ENCODE measurements at regions not wholly inside any gene's neighbourhood (a gene's known extent, or its start where the extent isn't known, plus 50 kb on each side); places are given as distances from the start of the nearest gene placed in this dataset.
A peak's percentile ranks its signal among the peaks of the same experiment; 100 is the strongest.

- DNase-seq (ENCODE audit: insufficient read length, low spot score) (no peak), FAIRE-seq (no peak)
- no peak for TF ChIP-seq POLR2A (IDR thresholded peaks at IDR 0.05; ENCODE audit: low read depth, low read length)
- TF ChIP-seq TAF1 (IDR thresholded peaks at IDR 0.05; ENCODE audit: low read depth, low read length) = no peak
- TF ChIP-seq POLR2AphosphoS5 (IDR thresholded peaks at IDR 0.05; ENCODE audit: low read depth, low read length) = no peak
- no peak for TF ChIP-seq SPI1 (IDR thresholded peaks at IDR 0.05; ENCODE audit: low read depth, low read length)
- no peak for TF ChIP-seq POU2F2 (IDR thresholded peaks at IDR 0.05; ENCODE audit: low read depth, low read length)
- no peak for TF ChIP-seq PAX5 (IDR thresholded peaks at IDR 0.05; ENCODE audit: insufficient read depth, low read length, severe bottlenecking)
Observed at GRCh38 chr16:72664056-72664508, 383.8 kb downstream of the ZFHX3 start.

- TF ChIP-seq POLR2AphosphoS5 (IDR thresholded peaks at IDR 0.05; ENCODE audit: low read depth, low read length) = no peak
- no peak for TF ChIP-seq SPI1 (IDR thresholded peaks at IDR 0.05; ENCODE audit: low read depth, low read length)
- TF ChIP-seq TAF1 (IDR thresholded peaks at IDR 0.05; ENCODE audit: low read depth, low read length) = no peak
- TF ChIP-seq PAX5 (IDR thresholded peaks at IDR 0.05; ENCODE audit: insufficient read depth, low read length, severe bottlenecking) = no peak
- no peak for TF ChIP-seq POU2F2 (IDR thresholded peaks at IDR 0.05; ENCODE audit: low read depth, low read length)
- TF ChIP-seq POLR2A (IDR thresholded peaks at IDR 0.05; ENCODE audit: low read depth, low read length) = no peak
- no peak for FAIRE-seq
- no peak for DNase-seq (ENCODE audit: insufficient read length, low spot score)
Observed at GRCh38 chr16:72658888-72659717, 388.8 kb downstream of the ZFHX3 start.

- TF ChIP-seq POLR2A (IDR thresholded peaks at IDR 0.05; ENCODE audit: low read depth, low read length) = no peak
- no peak for TF ChIP-seq PAX5 (IDR thresholded peaks at IDR 0.05; ENCODE audit: insufficient read depth, low read length, severe bottlenecking)
- no peak for TF ChIP-seq POU2F2 (IDR thresholded peaks at IDR 0.05; ENCODE audit: low read depth, low read length)
- no peak for TF ChIP-seq TAF1 (IDR thresholded peaks at IDR 0.05; ENCODE audit: low read depth, low read length)
- FAIRE-seq = peak; percentile 87
- peak; percentile 4 for DNase-seq (ENCODE audit: insufficient read length, low spot score)
Observed at GRCh38 chr16:72657791-72658190, 390.1 kb downstream of the ZFHX3 start.

GRCh38 chr16:72657164-72657563, 390.8 kb downstream of the ZFHX3 start:
- DNase-seq (ENCODE audit: insufficient read length, low spot score) (no peak), FAIRE-seq (peak; percentile 16)
- TF ChIP-seq TAF1 (IDR thresholded peaks at IDR 0.05; ENCODE audit: low read depth, low read length) = no peak
- no peak for TF ChIP-seq POLR2A (IDR thresholded peaks at IDR 0.05; ENCODE audit: low read depth, low read length)
- no peak for TF ChIP-seq SPI1 (IDR thresholded peaks at IDR 0.05; ENCODE audit: low read depth, low read length)
- TF ChIP-seq PAX5 (IDR thresholded peaks at IDR 0.05; ENCODE audit: insufficient read depth, low read length, severe bottlenecking) = no peak
- TF ChIP-seq POU2F2 (IDR thresholded peaks at IDR 0.05; ENCODE audit: low read depth, low read length) = no peak
- no peak for TF ChIP-seq POLR2AphosphoS5 (IDR thresholded peaks at IDR 0.05; ENCODE audit: low read depth, low read length)

GRCh38 chr16:72654535-72654934, 393.4 kb downstream of the ZFHX3 start:
- FAIRE-seq (no peak), DNase-seq (ENCODE audit: insufficient read length, low spot score) (no peak)
- no peak for TF ChIP-seq SPI1 (IDR thresholded peaks at IDR 0.05; ENCODE audit: low read depth, low read length)
- no peak for TF ChIP-seq POLR2A (IDR thresholded peaks at IDR 0.05; ENCODE audit: low read depth, low read length)
- no peak for TF ChIP-seq TAF1 (IDR thresholded peaks at IDR 0.05; ENCODE audit: low read depth, low read length)
- TF ChIP-seq POU2F2 (IDR thresholded peaks at IDR 0.05; ENCODE audit: low read depth, low read length) = no peak
- no peak for TF ChIP-seq PAX5 (IDR thresholded peaks at IDR 0.05; ENCODE audit: insufficient read depth, low read length, severe bottlenecking)
- TF ChIP-seq POLR2AphosphoS5 (IDR thresholded peaks at IDR 0.05; ENCODE audit: low read depth, low read length) = no peak

- FAIRE-seq = peak; percentile 74
- DNase-seq (ENCODE audit: insufficient read length, low spot score) = no peak
- TF ChIP-seq POU2F2 (IDR thresholded peaks at IDR 0.05; ENCODE audit: low read depth, low read length) (no peak), SPI1 (IDR thresholded peaks at IDR 0.05; ENCODE audit: low read depth, low read length) (no peak), TAF1 (IDR thresholded peaks at IDR 0.05; ENCODE audit: low read depth, low read length) (no peak), PAX5 (IDR thresholded peaks at IDR 0.05; ENCODE audit: insufficient read depth, low read length, severe bottlenecking) (no peak), POLR2AphosphoS5 (IDR thresholded peaks at IDR 0.05; ENCODE audit: low read depth, low read length) (no peak), POLR2A (IDR thresholded peaks at IDR 0.05; ENCODE audit: low read depth, low read length) (no peak)
Observed at GRCh38 chr16:72649254-72649944, 398.5 kb downstream of the ZFHX3 start.

- DNase-seq (ENCODE audit: insufficient read length, low spot score) = no peak
- no peak for TF ChIP-seq POLR2A (IDR thresholded peaks at IDR 0.05; ENCODE audit: low read depth, low read length)
- no peak for TF ChIP-seq POU2F2 (IDR thresholded peaks at IDR 0.05; ENCODE audit: low read depth, low read length)
- TF ChIP-seq PAX5 (IDR thresholded peaks at IDR 0.05; ENCODE audit: insufficient read depth, low read length, severe bottlenecking) = no peak
- no peak for TF ChIP-seq TAF1 (IDR thresholded peaks at IDR 0.05; ENCODE audit: low read depth, low read length)
- no peak for TF ChIP-seq SPI1 (IDR thresholded peaks at IDR 0.05; ENCODE audit: low read depth, low read length)
- no peak for TF ChIP-seq POLR2AphosphoS5 (IDR thresholded peaks at IDR 0.05; ENCODE audit: low read depth, low read length)
- no peak for FAIRE-seq
Observed at GRCh38 chr16:72646615-72647014, 401.3 kb downstream of the ZFHX3 start.

GRCh38 chr16:72645538-72645937, 402.4 kb downstream of the ZFHX3 start:
- no peak for DNase-seq (ENCODE audit: insufficient read length, low spot score)
- FAIRE-seq = no peak
- TF ChIP-seq TAF1 (IDR thresholded peaks at IDR 0.05; ENCODE audit: low read depth, low read length) (no peak), POLR2AphosphoS5 (IDR thresholded peaks at IDR 0.05; ENCODE audit: low read depth, low read length) (no peak), POLR2A (IDR thresholded peaks at IDR 0.05; ENCODE audit: low read depth, low read length) (no peak), PAX5 (IDR thresholded peaks at IDR 0.05; ENCODE audit: insufficient read depth, low read length, severe bottlenecking) (no peak), POU2F2 (IDR thresholded peaks at IDR 0.05; ENCODE audit: low read depth, low read length) (no peak), SPI1 (IDR thresholded peaks at IDR 0.05; ENCODE audit: low read depth, low read length) (no peak)

- DNase-seq (ENCODE audit: insufficient read length, low spot score) (no peak), FAIRE-seq (no peak)
- no peak for TF ChIP-seq POU2F2 (IDR thresholded peaks at IDR 0.05; ENCODE audit: low read depth, low read length)
- no peak for TF ChIP-seq SPI1 (IDR thresholded peaks at IDR 0.05; ENCODE audit: low read depth, low read length)
- TF ChIP-seq PAX5 (IDR thresholded peaks at IDR 0.05; ENCODE audit: insufficient read depth, low read length, severe bottlenecking) = no peak
- no peak for TF ChIP-seq TAF1 (IDR thresholded peaks at IDR 0.05; ENCODE audit: low read depth, low read length)
Observed at GRCh38 chr16:72644911-72645310, 403.0 kb downstream of the ZFHX3 start.

Data from GM12891 (cell line).